ACC112 (cell line): ENCODE measurements at regions not wholly inside any gene's neighbourhood (a gene's known extent, or its start where the extent isn't known, plus 50 kb on each side); places are given as distances from the start of the nearest gene placed in this dataset.
"Not testable (repeated sequence)": the region's sequence is repeated elsewhere in the genome, so short reads cannot be mapped to it uniquely, and the experiment has no call there.

ENCODE experiments used
- H2AFZ ChIP-seq: fragments of 200-600 bp; sonication (generic); one replicate; pipeline ENCODE4 v1.6.0; 2017; ENCODE audit warnings: antibody characterized with exemption, low read length; ENCODE audit not compliant: unreplicated experiment
- H3K27ac ChIP-seq: fragments of 200-600 bp; sonication (generic); 2 replicates; pipeline ENCODE4 v1.5.1; 2014; ENCODE audit warnings: low read depth, mild to moderate bottlenecking, antibody characterized with exemption, low read length, moderate library complexity
- H3K27me3 ChIP-seq: fragments of 200-600 bp; sonication (generic); 2 replicates; pipeline ENCODE4 v1.6.1; 2014; ENCODE audit warnings: mild to moderate bottlenecking, antibody characterized with exemption, low read length, moderate library complexity, mixed read lengths; ENCODE audit not compliant: insufficient read depth
- H3K36me3 ChIP-seq: fragments of 200-600 bp; sonication (generic); 2 replicates; pipeline ENCODE4 v1.6.1; 2016; ENCODE audit warnings: mild to moderate bottlenecking, antibody characterized with exemption, low read length, moderate library complexity, mixed read lengths; ENCODE audit not compliant: insufficient read depth
- H3K4me1 ChIP-seq: fragments of 200-600 bp; sonication (generic); one replicate; pipeline ENCODE4 v1.6.1; 2016; ENCODE audit warnings: low read length, mixed read lengths; ENCODE audit not compliant: insufficient read depth, unreplicated experiment, control insufficient read depth
- H3K4me3 ChIP-seq: fragments of 200-600 bp; sonication (generic); 2 replicates; pipeline ENCODE4 v1.5.1; 2014; ENCODE audit warnings: mild to moderate bottlenecking, low read depth, low read length
- H3K79me2 ChIP-seq: fragments of 200-600 bp; sonication (generic); one replicate; pipeline ENCODE4 v1.6.0; 2016; ENCODE audit warnings: low read length; ENCODE audit not compliant: control insufficient read depth, unreplicated experiment, insufficient read depth

GRCh38 chr18:57954935-57955334, 89.1 kb upstream of the NEDD4L start:
- Histone ChIP-seq H3K79me2 (no peaks in the 10 kb centered on the region), H3K27ac (no peak overlapping the region), H3K36me3 (no peaks in the 10 kb centered on the region), H3K27me3 (no peaks in the 10 kb centered on the region), H3K4me1 (peaks cover 7% of the 10 kb centered on the region), H2AFZ (no peak overlapping the region), H3K4me3 (no peak overlapping the region)

GRCh38 chr18:57953883-57954282, 90.1 kb upstream of the NEDD4L start:
- Histone ChIP-seq H3K27ac (no peak overlapping the region), H3K36me3 (no peaks in the 10 kb centered on the region), H3K27me3 (no peaks in the 10 kb centered on the region), H3K79me2 (no peaks in the 10 kb centered on the region), H3K4me3 (no peak overlapping the region), H3K4me1 (peaks cover 7% of the 10 kb centered on the region), H2AFZ (no peak overlapping the region)

- Histone ChIP-seq H3K27me3 (no peaks in the 10 kb centered on the region), H3K4me3 (peak overlapping the region; percentile 15; the same call in 1 of the 2 replicates), H3K36me3 (no peaks in the 10 kb centered on the region), H3K4me1 (peaks cover 7% of the 10 kb centered on the region), H3K27ac (no peak overlapping the region), H3K79me2 (no peaks in the 10 kb centered on the region), H2AFZ (no peak overlapping the region)
Observed at GRCh38 chr18:57951999-57952774, 91.8 kb upstream of the NEDD4L start.

GRCh38 chr18:57951117-57951796, 92.8 kb upstream of the NEDD4L start:
- no peaks in the 10 kb centered on the region for H3K27me3 ChIP-seq
- no peaks in the 10 kb centered on the region for H3K79me2 ChIP-seq
- no peaks in the 10 kb centered on the region for H3K36me3 ChIP-seq
- peaks cover 7% of the 10 kb centered on the region for H3K4me1 ChIP-seq
- no peak overlapping the region for H2AFZ ChIP-seq
- no peak overlapping the region for H3K27ac ChIP-seq
- no peak overlapping the region for H3K4me3 ChIP-seq

- Histone ChIP-seq H3K27ac (no peak overlapping the region), H3K36me3 (no peaks in the 10 kb centered on the region), H3K27me3 (no peaks in the 10 kb centered on the region), H3K4me1 (peaks cover 7% of the 10 kb centered on the region), H3K79me2 (no peaks in the 10 kb centered on the region), H3K4me3 (no peak overlapping the region), H2AFZ (no peak overlapping the region)
Observed at GRCh38 chr18:57950542-57950941, 93.5 kb upstream of the NEDD4L start.

- H3K4me1 ChIP-seq: peaks cover 10% of the 10 kb centered on the region
- not testable (repeated sequence) for H3K36me3 ChIP-seq, H3K4me3 ChIP-seq, H3K27ac ChIP-seq, H3K27me3 ChIP-seq, H3K79me2 ChIP-seq, H2AFZ ChIP-seq
Observed at GRCh38 chr18:57949335-57949734, 94.7 kb upstream of the NEDD4L start.

GRCh38 chr18:57947117-57947516, 96.9 kb upstream of the NEDD4L start:
- Histone ChIP-seq H3K27ac (no peak overlapping the region), H3K36me3 (no peaks in the 10 kb centered on the region), H3K4me3 (no peak overlapping the region), H3K4me1 (peaks cover 20% of the 10 kb centered on the region), H3K79me2 (no peaks in the 10 kb centered on the region), H3K27me3 (no peaks in the 10 kb centered on the region), H2AFZ (no peak overlapping the region)

- H3K36me3 ChIP-seq: no peaks in the 10 kb centered on the region
- H3K27me3 ChIP-seq: no peaks in the 10 kb centered on the region
- no peak overlapping the region for H2AFZ ChIP-seq
- H3K79me2 ChIP-seq: no peaks in the 10 kb centered on the region
- H3K27ac ChIP-seq: no peak overlapping the region
- no peak overlapping the region for H3K4me3 ChIP-seq
- peaks cover 20% of the 10 kb centered on the region for H3K4me1 ChIP-seq
Observed at GRCh38 chr18:57943723-57944122, 100.3 kb upstream of the NEDD4L start.

- no peaks in the 10 kb centered on the region for H3K36me3 ChIP-seq
- H3K79me2 ChIP-seq: no peaks in the 10 kb centered on the region
- H3K4me3 ChIP-seq: no peak overlapping the region
- peaks cover 20% of the 10 kb centered on the region for H3K4me1 ChIP-seq
- no peaks in the 10 kb centered on the region for H3K27me3 ChIP-seq
- H2AFZ ChIP-seq: no peak overlapping the region
- H3K27ac ChIP-seq: no peak overlapping the region
Observed at GRCh38 chr18:57942493-57942892, 101.5 kb upstream of the NEDD4L start.

GRCh38 chr18:57941841-57942489, 102.1 kb upstream of the NEDD4L start:
- H3K27me3 ChIP-seq: no peaks in the 10 kb centered on the region
- no peak overlapping the region for H3K4me3 ChIP-seq
- H3K4me1 ChIP-seq: peaks cover 20% of the 10 kb centered on the region
- no peak overlapping the region for H3K27ac ChIP-seq
- H2AFZ ChIP-seq: no peak overlapping the region
- H3K79me2 ChIP-seq: no peaks in the 10 kb centered on the region
- no peaks in the 10 kb centered on the region for H3K36me3 ChIP-seq
